GM12878 (cell line): ENCODE measurements at regions not wholly inside any gene's neighbourhood (a gene's known extent, or its start where the extent isn't known, plus 50 kb on each side); places are given as distances from the start of the nearest gene placed in this dataset.

Experiments
- ATAC-seq: fragments of 200-7000 bp; cut with Tn5 transposase; 3 replicates; pipeline ENCODE4 v1.9.1; 2020; ENCODE audit warnings: mild to moderate bottlenecking, moderate library complexity
- BruUV-seq: library from RNA; stranded (reverse); fragments of 400-500 nt; replicated peaks from 2 replicates; lab custom pipeline; 2021; lab: Mats Ljungman, UMichigan
- CTCF ChIA-PET: fragments of 300-600 bp; sonication (Branson Sonifier 250); formaldehyde crosslinking; extraction: SDS; loops from one replicate; lab custom pipeline; 2021; ENCODE audit warnings: inconsistent platforms; lab: Yijun Ruan, JAX
- POLR2A ChIA-PET: fragments of 350-600 bp; formaldehyde crosslinking; extraction: SDS; loops from one replicate; lab custom pipeline; 2021; ENCODE audit warnings: inconsistent platforms; lab: Charles Lee
- RAD21 ChIA-PET: fragments of 300-600 bp; sonication (Branson Sonifier 250); formaldehyde crosslinking; loops from one replicate; lab custom pipeline; 2023; ENCODE audit warnings: antibody characterized with exemption; ENCODE audit not compliant: unreplicated experiment; lab: Charles Lee
- SMC1A ChIA-PET: fragments of 300-600 bp; sonication (Branson Sonifier 250); formaldehyde crosslinking; loops from one replicate; lab custom pipeline; 2023; ENCODE audit not compliant: unreplicated experiment, uncharacterized antibody; lab: Charles Lee
- DNase-seq: peaks from one replicate; pipeline ENCODE4 v3.0.0-alpha.2; 2011; ENCODE audit warnings: low read depth, low spot score
- FAIRE-seq: peaks from 3 replicates; lab custom pipeline; 2011; peaks lifted over from hg19 to GRCh38; lab: Jason Lieb, UNC
- H2AFZ ChIP-seq: 2 replicates; pipeline ENCODE4 v1.6.0; 2011; ENCODE audit warnings: low read depth, low read length, control low read depth; ENCODE audit not compliant: control insufficient read depth
- H3K27ac ChIP-seq: 2 replicates; pipeline ENCODE4 v1.5.1; 2011; ENCODE audit warnings: control low read depth; ENCODE audit not compliant: control insufficient read depth, insufficient read depth
- H3K27me3 ChIP-seq, 2 experiments: replicated peaks in 1 of 2; 2 replicates each; pipeline versions ENCODE4 v1.6.0 to v1.6.1; 2011; ENCODE audit warnings: low read length in 1 of 2; ENCODE audit not compliant: control insufficient read depth in 2 of 2, insufficient read depth in 2 of 2
- H3K36me3 ChIP-seq, 2 experiments: 2 replicates each; pipeline ENCODE4 v1.5.1; 2011; ENCODE audit warnings: low read length in 1 of 2; ENCODE audit not compliant: control insufficient read depth in 2 of 2, insufficient read depth in 2 of 2
- H3K4me1 ChIP-seq: 2 replicates; pipeline ENCODE4 v1.6.1; 2011; ENCODE audit warnings: mild to moderate bottlenecking, low read length, moderate library complexity, mixed read lengths; ENCODE audit not compliant: control insufficient read depth, insufficient read depth
- H3K4me2 ChIP-seq: 2 replicates; pipeline ENCODE4 v1.6.0; 2011; ENCODE audit warnings: control low read depth; ENCODE audit not compliant: control insufficient read depth, insufficient read depth
- H3K4me3 ChIP-seq: fragments of 200-600 bp; sonication (generic); 2 replicates; pipeline ENCODE4 v1.5.1; 2016
- H3K79me2 ChIP-seq: 2 replicates; pipeline ENCODE4 v1.6.0; 2011; ENCODE audit warnings: low read length; ENCODE audit not compliant: control insufficient read depth, insufficient read depth
- H3K9ac ChIP-seq: 2 replicates; pipeline ENCODE4 v1.8.0; 2011; ENCODE audit warnings: low read length, control low read depth, mixed read lengths; ENCODE audit not compliant: control insufficient read depth, insufficient read depth
- H3K9me3 ChIP-seq: replicated peaks from 3 replicates; pipeline ENCODE4 v1.5.1; 2011; ENCODE audit warnings: mild to moderate bottlenecking, low read length; ENCODE audit not compliant: control insufficient read depth, insufficient read depth
- H4K20me1 ChIP-seq: 2 replicates; pipeline ENCODE4 v1.6.0; 2011; ENCODE audit not compliant: control insufficient read depth, insufficient read depth
- ATF2 ChIP-seq: IDR thresholded peaks from 2 replicates; pipeline ENCODE4 v1.6.1; 2012; ENCODE audit warnings: low read length, inconsistent platforms
- CEBPB ChIP-seq, 2 experiments: fragments of 150-350 bp in 1 of 2; IDR thresholded peaks; 2 replicates each; pipeline ENCODE4 v1.6.1; 2012 to 2014; ENCODE audit warnings: low read depth in 2 of 2, low read length in 2 of 2, borderline replicate concordance in 1 of 2, inconsistent platforms in 1 of 2
- EZH2 ChIP-seq: IDR thresholded peaks from 2 replicates; pipeline ENCODE4 v1.6.1; 2012; ENCODE audit warnings: low read depth, mild to moderate bottlenecking, control low read depth, inconsistent platforms, low read length, borderline replicate concordance; ENCODE audit not compliant: control insufficient read depth
- LARP7 ChIP-seq: fragments of 450-650 bp; IDR thresholded peaks from 2 replicates; pipeline ENCODE4 v1.6.1; 2017; ENCODE audit warnings: mild to moderate bottlenecking
- MTA3 ChIP-seq: IDR thresholded peaks from 2 replicates; pipeline ENCODE4 v1.6.1; 2012; ENCODE audit warnings: low read length, inconsistent platforms, borderline replicate concordance
- NR2F1 ChIP-seq: fragments of 450-650 bp; conservative IDR thresholded peaks from 2 replicates; pipeline ENCODE4 v1.6.1; 2017; ENCODE audit warnings: mild to moderate bottlenecking
- USF2 ChIP-seq: IDR thresholded peaks from 2 replicates; pipeline ENCODE4 v1.6.1; 2011; ENCODE audit warnings: low read depth, low read length, improper control_type of control experiment, borderline replicate concordance
- ZNF24 ChIP-seq: fragments of 450-650 bp; IDR thresholded peaks from 2 replicates; pipeline ENCODE4 v1.6.1; 2017; ENCODE audit warnings: antibody characterized with exemption, mild to moderate bottlenecking
- WGBS: methylation state at CpG from one replicate; pipeline ENCODE4 v1.1.6; 2016; ENCODE audit warnings: low lambda C conversion rate; ENCODE audit not compliant: insufficient replicate concordance, insufficient coverage; ENCODE audit errors: missing lambda C conversion rate; 5-methylcytosine and 5-hydroxymethylcytosine counted together
- in situ Hi-C: fragments of 300-500 bp; cut with MboI; formaldehyde crosslinking; loops from 9 replicates; pipeline ENCODE4 v1.14.3; 2018; ENCODE audit warnings: mixed read lengths
- intact Hi-C: fragments of 100-400 bp; cut with micrococcal nuclease; formaldehyde crosslinking; loops from one replicate; pipeline ENCODE4 v1.14.2; 2022; ENCODE audit not compliant: unreplicated experiment

DNA sequence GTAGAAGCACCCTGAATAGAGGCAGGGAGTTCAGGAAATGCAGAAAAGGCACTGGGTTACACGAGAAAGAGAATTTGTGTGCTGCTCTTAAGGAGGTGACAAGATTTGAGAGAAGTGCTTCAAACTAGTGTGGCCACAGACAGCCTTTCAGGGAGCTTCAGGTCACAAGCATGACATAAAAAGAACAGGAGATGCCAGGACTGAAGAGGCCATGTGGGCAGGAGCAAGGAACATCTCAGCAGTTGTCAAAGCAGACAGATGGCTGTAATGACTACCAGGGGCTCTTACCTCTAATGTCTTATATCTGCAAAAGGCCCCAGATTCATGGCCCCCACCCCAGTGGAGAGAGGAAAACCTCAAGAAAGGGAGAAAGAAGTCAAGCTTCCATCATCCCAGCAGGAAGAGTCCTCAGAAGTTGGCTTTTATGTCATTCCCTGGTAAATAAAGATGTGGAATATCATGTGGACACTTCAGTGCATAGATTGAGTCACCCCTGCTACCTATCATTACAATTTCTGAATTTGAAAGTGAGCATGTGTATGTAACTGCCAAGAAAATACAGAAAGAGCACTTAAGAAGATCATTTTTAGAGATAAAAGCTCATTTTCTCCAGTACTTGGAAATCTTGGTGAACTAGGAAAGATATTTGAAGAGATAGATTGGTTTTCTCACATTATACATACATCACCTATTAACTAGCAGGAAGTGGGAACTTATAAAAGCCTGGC, 214.4 kb upstream of the RORB start:
- DNase-seq = no peak
- Histone ChIP-seq H3K9ac (no peak overlapping the region), H3K27me3 (no peaks in the 10 kb centered on the region), H3K36me3 (no peaks in the 10 kb centered on the region), H2AFZ (no peak overlapping the region), H4K20me1 (no peaks in the 10 kb centered on the region), H3K4me2 (no peak overlapping the region), H3K4me3 (no peak overlapping the region), H3K9me3 (no peaks in the 10 kb centered on the region), H3K4me1 (peaks cover under 1% of the 10 kb centered on the region; the same call in 1 of the 2 replicates), H3K79me2 (no peaks in the 10 kb centered on the region), H3K27ac (no peak overlapping the region)
- SMC1A ChIA-PET = interaction anchor here (0.9 kb wide), 1 partner anchor 1082 kb away, joined by 3 read pairs; no protein-coding TSS in a partner anchor
- WGBS = 0% methylated on average over 1 of the region's 1 CpG
- no peak for ATAC-seq
- POLR2A ChIA-PET = no interaction called here
- no peak for TF ChIP-seq USF2
- in situ Hi-C loops = no loop called here
- intact Hi-C loops = loop anchor here (10.0 kb wide), 1 partner anchor 368 kb away; no protein-coding TSS in a partner anchor
- CTCF ChIA-PET = interaction anchor here (0.6 kb wide), 1 partner anchor 599 kb away, joined by 4 read pairs; no protein-coding TSS in a partner anchor
- RAD21 ChIA-PET = no interaction called here
- BruUV-seq = no TSS peak
- FAIRE-seq = no peak

- H3K27ac ChIP-seq = no peak overlapping the region
- H3K4me3 ChIP-seq = no peak overlapping the region
- H2AFZ ChIP-seq = no peak overlapping the region
- ChIA-PET POLR2A (no interaction called here), SMC1A (interaction anchor here (1.2 kb wide), 1 partner anchor 11 kb away, joined by 5 read pairs; no protein-coding TSS in a partner anchor), RAD21 (no interaction called here), CTCF (no interaction called here)
- DNase-seq (no peak), FAIRE-seq (no peak), ATAC-seq (no peak)
- H3K79me2 ChIP-seq = no peaks in the 10 kb centered on the region
- intact Hi-C loops (loop anchor here (10.0 kb wide), 1 partner anchor 370 kb away; no protein-coding TSS in a partner anchor), in situ Hi-C loops (no loop called here)
- H3K4me2 ChIP-seq = no peak overlapping the region
- no peak overlapping the region for H3K9ac ChIP-seq
- no peaks in the 10 kb centered on the region for H4K20me1 ChIP-seq
- no peaks in the 10 kb centered on the region for H3K4me1 ChIP-seq
- H3K36me3 ChIP-seq = no peaks in the 10 kb centered on the region
- 16% methylated on average over 11 of the region's 11 CpGs for WGBS
- no peaks in the 10 kb centered on the region for H3K27me3 ChIP-seq
- BruUV-seq = no TSS peak
- H3K9me3 ChIP-seq = no peaks in the 10 kb centered on the region
- TF ChIP-seq LARP7 = no peak
- TF ChIP-seq CEBPB (IDR thresholded peaks at IDR 0.05; ENCODE audit: borderline replicate concordance in 1 of 2, low read depth in 2 of 2, low read length in 2 of 2) = no peak
- TF ChIP-seq NR2F1 = no peak
- TF ChIP-seq USF2 = no peak
- no peak for TF ChIP-seq MTA3
- TF ChIP-seq ATF2 = no peak
- TF ChIP-seq EZH2 = no peak
- no peak for TF ChIP-seq ZNF24
These were observed 212.3 kb upstream of the RORB start for GRCh38 chr9:74284581-74285450.
